Mesothelial cell of epicardium (in vitro differentiated cells): ENCODE measurements at regions not wholly inside any gene's neighbourhood (a gene's known extent, or its start where the extent isn't known, plus 50 kb on each side); places are given as distances from the start of the nearest gene placed in this dataset.
A peak's percentile ranks its signal among the peaks of the same experiment; 100 is the strongest.

Source experiments
- DNase-seq, 2 experiments: peaks; one replicate each; pipeline ENCODE4 v3.0.0; 2021; ENCODE audit warnings: low spot score in 2 of 2; ENCODE audit not compliant: unreplicated experiment in 2 of 2
- H3K27ac Mint-ChIP-seq: 2 replicates; pipeline ENCODE4 v1.8.0; 2021; ENCODE audit warnings: mixed read lengths
- H3K27me3 Mint-ChIP-seq: 2 replicates; pipeline ENCODE4 v1.8.0; 2021; ENCODE audit warnings: low read depth, mixed read lengths
- H3K36me3 Mint-ChIP-seq: 2 replicates; pipeline ENCODE4 v1.8.0; 2021; ENCODE audit warnings: mixed read lengths
- H3K4me1 Mint-ChIP-seq: 2 replicates; pipeline ENCODE4 v1.8.0; 2021; ENCODE audit warnings: mixed read lengths
- H3K4me3 Mint-ChIP-seq: 2 replicates; pipeline ENCODE4 v1.8.0; 2021; ENCODE audit warnings: mild to moderate bottlenecking, moderate library complexity, mixed read lengths
- H3K9me3 Mint-ChIP-seq: 2 replicates; pipeline ENCODE4 v1.8.0; 2021; ENCODE audit warnings: mixed read lengths
- TF ChIP-seq, protein P1 (sequence below): fragments of 200-600 bp; sonication (generic); IDR thresholded peaks from one replicate; pipeline ENCODE4 v1.5.0; 2021; ENCODE audit warnings: antibody characterized with exemption; ENCODE audit not compliant: unreplicated experiment

- no peaks in the 10 kb centered on the region for H3K27me3 Mint-ChIP-seq
- H3K36me3 Mint-ChIP-seq: no peaks in the 10 kb centered on the region
- peaks cover 3% of the 10 kb centered on the region for H3K4me1 Mint-ChIP-seq
- peaks cover 5% of the 10 kb centered on the region for H3K9me3 Mint-ChIP-seq
- H3K4me3 Mint-ChIP-seq: no peak overlapping the region
- no peak for DNase-seq
- H3K27ac Mint-ChIP-seq: no peak overlapping the region
- TF ChIP-seq, protein P1, sequence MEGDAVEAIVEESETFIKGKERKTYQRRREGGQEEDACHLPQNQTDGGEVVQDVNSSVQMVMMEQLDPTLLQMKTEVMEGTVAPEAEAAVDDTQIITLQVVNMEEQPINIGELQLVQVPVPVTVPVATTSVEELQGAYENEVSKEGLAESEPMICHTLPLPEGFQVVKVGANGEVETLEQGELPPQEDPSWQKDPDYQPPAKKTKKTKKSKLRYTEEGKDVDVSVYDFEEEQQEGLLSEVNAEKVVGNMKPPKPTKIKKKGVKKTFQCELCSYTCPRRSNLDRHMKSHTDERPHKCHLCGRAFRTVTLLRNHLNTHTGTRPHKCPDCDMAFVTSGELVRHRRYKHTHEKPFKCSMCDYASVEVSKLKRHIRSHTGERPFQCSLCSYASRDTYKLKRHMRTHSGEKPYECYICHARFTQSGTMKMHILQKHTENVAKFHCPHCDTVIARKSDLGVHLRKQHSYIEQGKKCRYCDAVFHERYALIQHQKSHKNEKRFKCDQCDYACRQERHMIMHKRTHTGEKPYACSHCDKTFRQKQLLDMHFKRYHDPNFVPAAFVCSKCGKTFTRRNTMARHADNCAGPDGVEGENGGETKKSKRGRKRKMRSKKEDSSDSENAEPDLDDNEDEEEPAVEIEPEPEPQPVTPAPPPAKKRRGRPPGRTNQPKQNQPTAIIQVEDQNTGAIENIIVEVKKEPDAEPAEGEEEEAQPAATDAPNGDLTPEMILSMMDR: no peak
Measured at GRCh38 chr13:85608255-85608829, 190.9 kb downstream of the SLITRK6 start.

DNA sequence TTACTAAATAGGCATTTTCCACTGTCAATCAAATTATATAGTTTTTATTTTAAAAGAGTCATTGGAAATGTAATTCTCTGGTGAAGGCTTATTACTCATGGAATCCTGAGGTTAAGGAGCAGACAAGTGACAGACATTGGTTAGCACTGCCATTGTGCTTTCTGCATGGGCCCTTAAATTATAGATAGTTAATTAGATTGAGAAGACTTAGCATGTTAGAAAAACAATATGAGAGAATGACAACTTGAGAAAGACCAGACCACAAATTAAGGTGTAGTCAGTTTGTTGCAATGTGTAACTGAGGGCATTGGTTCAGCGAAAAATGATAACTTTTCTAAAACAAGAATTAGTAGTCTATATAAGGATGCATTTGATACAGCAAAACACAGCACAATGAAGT lies 195.5 kb downstream of the SLITRK6 start:
- Mint-ChIP-seq H3K4me1 (peaks cover 3% of the 10 kb centered on the region), H3K4me3 (no peak overlapping the region), H3K36me3 (no peaks in the 10 kb centered on the region), H3K9me3 (peaks cover 9% of the 10 kb centered on the region), H3K27me3 (no peaks in the 10 kb centered on the region), H3K27ac (no peak overlapping the region)
- TF ChIP-seq, protein P1: no peak
- DNase-seq: no peak

DNA sequence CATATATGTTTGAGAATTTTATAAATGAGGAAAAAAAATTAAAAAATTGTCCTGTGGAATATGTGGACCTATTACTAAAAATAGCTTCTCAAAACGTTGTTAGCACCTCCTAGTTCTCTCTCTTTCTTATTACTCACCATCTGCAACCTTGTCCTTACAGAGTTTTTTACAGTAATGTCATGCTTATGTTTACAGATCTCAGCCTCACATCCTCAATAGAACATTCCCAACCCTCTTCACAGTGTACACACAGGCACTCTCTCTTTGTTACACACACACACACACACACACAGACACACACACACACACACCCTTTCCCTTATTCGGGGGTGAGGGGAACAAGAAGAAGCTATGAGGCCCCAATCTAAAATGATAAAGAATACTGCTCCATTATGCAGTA lies 197.7 kb downstream of the SLITRK6 start:
- H3K27ac Mint-ChIP-seq: no peak overlapping the region
- H3K4me3 Mint-ChIP-seq: no peak overlapping the region
- no peak for DNase-seq
- TF ChIP-seq, protein P1: no peak
- H3K36me3 Mint-ChIP-seq: no peaks in the 10 kb centered on the region
- H3K27me3 Mint-ChIP-seq: no peaks in the 10 kb centered on the region
- peaks cover 3% of the 10 kb centered on the region for H3K4me1 Mint-ChIP-seq
- H3K9me3 Mint-ChIP-seq: peaks cover 4% of the 10 kb centered on the region

- peaks cover 3% of the 10 kb centered on the region for H3K4me1 Mint-ChIP-seq
- H3K9me3 Mint-ChIP-seq: peaks cover 12% of the 10 kb centered on the region
- no peaks in the 10 kb centered on the region for H3K27me3 Mint-ChIP-seq
- H3K4me3 Mint-ChIP-seq: no peak overlapping the region
- H3K27ac Mint-ChIP-seq: no peak overlapping the region
- H3K36me3 Mint-ChIP-seq: no peaks in the 10 kb centered on the region
- no peak for DNase-seq
- TF ChIP-seq, protein P1: no peak
Measured at GRCh38 chr13:85597790-85598500, 201.3 kb downstream of the SLITRK6 start.

- peak overlapping the region; percentile 71 for H3K27ac Mint-ChIP-seq
- no peak overlapping the region for H3K4me3 Mint-ChIP-seq
- no peaks in the 10 kb centered on the region for H3K27me3 Mint-ChIP-seq
- peaks cover 17% of the 10 kb centered on the region for H3K4me1 Mint-ChIP-seq
- peaks cover 8% of the 10 kb centered on the region for H3K9me3 Mint-ChIP-seq
- no peak for DNase-seq
- TF ChIP-seq, protein P1: no peak
- H3K36me3 Mint-ChIP-seq: no peaks in the 10 kb centered on the region
Measured at GRCh38 chr13:85592211-85592610, 207.0 kb downstream of the SLITRK6 start.
